ENCODE measurements at regions not wholly inside any gene's neighbourhood (a gene's known extent, or its start where the extent isn't known, plus 50 kb on each side); places are given as distances from the start of the nearest gene placed in this dataset.

GRCh38 chr20:56967916-56968315 is 298.5 kb downstream of the BMP7 start:
- TF ChIP-seq CTCF (IDR thresholded peaks at IDR 0.05; ENCODE audit: poor library complexity) (no peak), EZH2phosphoT487 (IDR thresholded peaks at IDR 0.05; ENCODE audit: low read depth, severe bottlenecking, unreplicated experiment) (no peak), EZH2 (IDR thresholded peaks at IDR 0.05; ENCODE audit: borderline replicate concordance) (no peak)
